Panc1 (cell line): ENCODE measurements at regions not wholly inside any gene's neighbourhood (a gene's known extent, or its start where the extent isn't known, plus 50 kb on each side); places are given as distances from the start of the nearest gene placed in this dataset.

Experiments
- ATAC-seq: fragments of 200-7000 bp; cut with Tn5 transposase; 2 replicates; pipeline ENCODE4 v1.9.1; 2020; ENCODE audit warnings: mild to moderate bottlenecking, moderate library complexity
- BruUV-seq: library from RNA; stranded (reverse); fragments of 400-500 nt; replicated peaks from 2 replicates; lab custom pipeline; 2021; lab: Mats Ljungman, UMichigan
- CTCF ChIA-PET: fragments of 300-600 bp; sonication (Branson Sonifier 250); formaldehyde crosslinking; loops from one replicate; lab custom pipeline; 2022; ENCODE audit warnings: antibody characterized with exemption; lab: Charles Lee
- POLR2A ChIA-PET: fragments of 300-600 bp; sonication (Branson Sonifier 250); formaldehyde crosslinking; loops from one replicate; lab custom pipeline; 2022; ENCODE audit warnings: antibody characterized with exemption; lab: Charles Lee
- DNase-seq: peaks from one replicate; pipeline ENCODE4 v3.0.0-alpha.2; 2010; ENCODE audit warnings: low read depth, low spot score
- H3K27ac ChIP-seq: 2 replicates; pipeline ENCODE4 v1.5.1; 2011; ENCODE audit warnings: mild to moderate bottlenecking, low read length, inconsistent platforms
- H3K27me3 ChIP-seq: fragments of 200-500 bp; sonication (Bioruptor generic); 2 replicates; pipeline ENCODE4 v1.6.0; 2014; ENCODE audit warnings: low read length, inconsistent platforms; ENCODE audit not compliant: control insufficient read depth, insufficient read depth
- H3K36me3 ChIP-seq: fragments of 200-500 bp; sonication (Bioruptor generic); 2 replicates; pipeline ENCODE4 v1.5.1; 2014; ENCODE audit warnings: inconsistent platforms, mild to moderate bottlenecking, low read length, moderate library complexity; ENCODE audit not compliant: control insufficient read depth, insufficient read depth
- H3K4me1 ChIP-seq: 2 replicates; pipeline ENCODE4 v1.5.1; 2011; ENCODE audit warnings: inconsistent platforms, mild to moderate bottlenecking, low read length, moderate library complexity; ENCODE audit not compliant: control insufficient read depth, insufficient read depth
- H3K4me3 ChIP-seq, 2 experiments: 2 replicates each; pipeline ENCODE4 v1.5.1; 2011 to 2012; ENCODE audit warnings: low read depth in 2 of 2, low read length in 2 of 2, mild to moderate bottlenecking in 2 of 2, inconsistent platforms in 1 of 2, moderate library complexity in 1 of 2
- H3K9me3 ChIP-seq: fragments of 200-500 bp; sonication (Bioruptor generic); 2 replicates; pipeline ENCODE4 v1.5.1; 2014; ENCODE audit warnings: low read depth, mild to moderate bottlenecking, inconsistent platforms, low read length, moderate library complexity; ENCODE audit not compliant: control insufficient read depth, insufficient read depth
- POLR2AphosphoS5 ChIP-seq: IDR thresholded peaks from 2 replicates; pipeline ENCODE4 v1.6.1; 2012; ENCODE audit warnings: mild to moderate bottlenecking, low read depth, low read length, moderate library complexity
- SIN3A ChIP-seq: IDR thresholded peaks from 2 replicates; pipeline ENCODE4 v1.6.1; 2012; ENCODE audit warnings: low read depth, mild to moderate bottlenecking, low read length, moderate library complexity, borderline replicate concordance; ENCODE audit not compliant: insufficient read depth
- TCF7L2 ChIP-seq: IDR thresholded peaks from 2 replicates; pipeline ENCODE4 v1.6.1; 2011; ENCODE audit warnings: mild to moderate bottlenecking, low read depth, low read length, inconsistent platforms
- in situ Hi-C: cut with HindIII; loops from 2 replicates; pipeline ENCODE4 v1.10.0; 2016; ENCODE audit warnings: low sequenced_read_pairs, low pct_unique_long_range_greater_than_20kb
- intact Hi-C: fragments of 100-400 bp; cut with micrococcal nuclease; formaldehyde crosslinking; loops from one replicate; pipeline ENCODE4 v1.10.0; 2022; ENCODE audit not compliant: unreplicated experiment
- TF ChIP-seq, protein P1 (sequence below), 2 experiments: IDR thresholded peaks; 2 replicates each; pipeline ENCODE4 v1.6.1; 2011 to 2012; ENCODE audit warnings: low read depth in 2 of 2, control low read depth in 1 of 2, low read length in 1 of 2, mild to moderate bottlenecking in 1 of 2, moderate library complexity in 1 of 2; ENCODE audit not compliant: insufficient read depth in 1 of 2
- TF ChIP-seq, protein P2 (sequence below): fragments of 450-650 bp; IDR thresholded peaks from 2 replicates; pipeline ENCODE4 v1.5.1; 2017; ENCODE audit warnings: mild to moderate bottlenecking

DNA sequence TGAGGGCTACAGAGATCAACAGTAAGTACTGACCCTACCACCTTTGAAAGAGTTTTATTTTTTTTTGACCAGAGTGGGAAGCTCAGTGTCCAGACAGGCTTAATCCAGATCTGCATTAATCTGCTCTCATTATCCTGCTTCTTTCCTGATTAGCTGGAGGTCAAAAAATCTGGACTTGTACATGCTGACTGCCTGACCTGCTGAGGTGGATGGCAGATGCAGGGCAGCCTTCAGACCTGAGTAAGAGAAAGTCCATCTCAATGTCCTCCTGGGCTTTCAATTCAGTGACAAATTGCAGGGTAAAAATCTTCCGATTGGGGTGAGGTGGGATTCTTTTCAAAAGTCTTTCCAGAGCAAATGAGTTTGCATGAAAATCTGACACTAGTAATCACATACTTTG, 998.8 kb upstream of the PIK3C3 start:
- no peak for ATAC-seq
- no peaks in the 10 kb centered on the region for H3K27me3 ChIP-seq
- ChIA-PET CTCF (no interaction called here), POLR2A (no interaction called here)
- in situ Hi-C loops: no loop called here
- no peaks in the 10 kb centered on the region for H3K9me3 ChIP-seq
- no peak overlapping the region for H3K27ac ChIP-seq
- TF ChIP-seq TCF7L2 (no peak), POLR2AphosphoS5 (no peak), SIN3A (no peak)
- TF ChIP-seq, protein P1, sequence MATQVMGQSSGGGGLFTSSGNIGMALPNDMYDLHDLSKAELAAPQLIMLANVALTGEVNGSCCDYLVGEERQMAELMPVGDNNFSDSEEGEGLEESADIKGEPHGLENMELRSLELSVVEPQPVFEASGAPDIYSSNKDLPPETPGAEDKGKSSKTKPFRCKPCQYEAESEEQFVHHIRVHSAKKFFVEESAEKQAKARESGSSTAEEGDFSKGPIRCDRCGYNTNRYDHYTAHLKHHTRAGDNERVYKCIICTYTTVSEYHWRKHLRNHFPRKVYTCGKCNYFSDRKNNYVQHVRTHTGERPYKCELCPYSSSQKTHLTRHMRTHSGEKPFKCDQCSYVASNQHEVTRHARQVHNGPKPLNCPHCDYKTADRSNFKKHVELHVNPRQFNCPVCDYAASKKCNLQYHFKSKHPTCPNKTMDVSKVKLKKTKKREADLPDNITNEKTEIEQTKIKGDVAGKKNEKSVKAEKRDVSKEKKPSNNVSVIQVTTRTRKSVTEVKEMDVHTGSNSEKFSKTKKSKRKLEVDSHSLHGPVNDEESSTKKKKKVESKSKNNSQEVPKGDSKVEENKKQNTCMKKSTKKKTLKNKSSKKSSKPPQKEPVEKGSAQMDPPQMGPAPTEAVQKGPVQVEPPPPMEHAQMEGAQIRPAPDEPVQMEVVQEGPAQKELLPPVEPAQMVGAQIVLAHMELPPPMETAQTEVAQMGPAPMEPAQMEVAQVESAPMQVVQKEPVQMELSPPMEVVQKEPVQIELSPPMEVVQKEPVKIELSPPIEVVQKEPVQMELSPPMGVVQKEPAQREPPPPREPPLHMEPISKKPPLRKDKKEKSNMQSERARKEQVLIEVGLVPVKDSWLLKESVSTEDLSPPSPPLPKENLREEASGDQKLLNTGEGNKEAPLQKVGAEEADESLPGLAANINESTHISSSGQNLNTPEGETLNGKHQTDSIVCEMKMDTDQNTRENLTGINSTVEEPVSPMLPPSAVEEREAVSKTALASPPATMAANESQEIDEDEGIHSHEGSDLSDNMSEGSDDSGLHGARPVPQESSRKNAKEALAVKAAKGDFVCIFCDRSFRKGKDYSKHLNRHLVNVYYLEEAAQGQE (IDR thresholded peaks at IDR 0.05; ENCODE audit: insufficient read depth in 1 of 2, low read depth in 2 of 2, low read length in 1 of 2): no peak
- TF ChIP-seq, protein P2, sequence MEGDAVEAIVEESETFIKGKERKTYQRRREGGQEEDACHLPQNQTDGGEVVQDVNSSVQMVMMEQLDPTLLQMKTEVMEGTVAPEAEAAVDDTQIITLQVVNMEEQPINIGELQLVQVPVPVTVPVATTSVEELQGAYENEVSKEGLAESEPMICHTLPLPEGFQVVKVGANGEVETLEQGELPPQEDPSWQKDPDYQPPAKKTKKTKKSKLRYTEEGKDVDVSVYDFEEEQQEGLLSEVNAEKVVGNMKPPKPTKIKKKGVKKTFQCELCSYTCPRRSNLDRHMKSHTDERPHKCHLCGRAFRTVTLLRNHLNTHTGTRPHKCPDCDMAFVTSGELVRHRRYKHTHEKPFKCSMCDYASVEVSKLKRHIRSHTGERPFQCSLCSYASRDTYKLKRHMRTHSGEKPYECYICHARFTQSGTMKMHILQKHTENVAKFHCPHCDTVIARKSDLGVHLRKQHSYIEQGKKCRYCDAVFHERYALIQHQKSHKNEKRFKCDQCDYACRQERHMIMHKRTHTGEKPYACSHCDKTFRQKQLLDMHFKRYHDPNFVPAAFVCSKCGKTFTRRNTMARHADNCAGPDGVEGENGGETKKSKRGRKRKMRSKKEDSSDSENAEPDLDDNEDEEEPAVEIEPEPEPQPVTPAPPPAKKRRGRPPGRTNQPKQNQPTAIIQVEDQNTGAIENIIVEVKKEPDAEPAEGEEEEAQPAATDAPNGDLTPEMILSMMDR: no peak
- intact Hi-C loops: no loop called here
- no peak for DNase-seq
- H3K4me1 ChIP-seq: no peaks in the 10 kb centered on the region
- no peak overlapping the region for H3K4me3 ChIP-seq
- BruUV-seq: no TSS peak
- H3K36me3 ChIP-seq: no peaks in the 10 kb centered on the region

DNA sequence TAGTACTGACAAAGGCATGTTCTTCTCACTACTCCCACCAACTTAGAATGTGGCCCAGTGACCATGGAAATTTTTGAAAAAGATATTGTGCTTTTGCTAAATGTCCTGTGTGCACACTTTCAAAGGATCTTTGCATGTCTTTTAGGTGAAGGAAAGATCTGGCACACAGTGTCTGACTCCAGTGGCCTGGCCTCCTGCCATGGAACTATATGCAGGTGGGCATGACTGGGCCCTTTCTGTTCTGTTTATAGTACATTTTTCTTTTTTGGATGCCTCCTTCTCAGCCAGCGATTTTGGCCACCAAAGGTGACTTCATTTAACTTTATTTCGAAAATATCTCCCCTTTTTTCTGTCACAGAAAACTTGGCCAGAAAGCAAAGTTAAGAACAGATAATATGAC, 999.7 kb upstream of the PIK3C3 start:
- no peak for ATAC-seq
- BruUV-seq: no TSS peak
- H3K27ac ChIP-seq: no peak overlapping the region
- no peak for DNase-seq
- CTCF ChIA-PET: no interaction called here
- H3K4me1 ChIP-seq: no peaks in the 10 kb centered on the region
- H3K27me3 ChIP-seq: no peaks in the 10 kb centered on the region
- H3K36me3 ChIP-seq: no peaks in the 10 kb centered on the region
- POLR2A ChIA-PET: no interaction called here
- in situ Hi-C loops (no loop called here), intact Hi-C loops (no loop called here)
- no peaks in the 10 kb centered on the region for H3K9me3 ChIP-seq
- no peak for TF ChIP-seq POLR2AphosphoS5
- no peak for TF ChIP-seq TCF7L2
- TF ChIP-seq, protein P1 (IDR thresholded peaks at IDR 0.05; ENCODE audit: insufficient read depth in 1 of 2, low read depth in 2 of 2, low read length in 1 of 2): no peak
- TF ChIP-seq, protein P2: no peak
- no peak for TF ChIP-seq SIN3A
- no peak overlapping the region for H3K4me3 ChIP-seq
